NCI-H1105 treated with DMSO at 0.1 percent for 48 hours (cell line): ENCODE measurements at regions not wholly inside any gene's neighbourhood (a gene's known extent, or its start where the extent isn't known, plus 50 kb on each side); places are given as distances from the start of the nearest gene placed in this dataset.
A peak's percentile ranks its signal among the peaks of the same experiment; 100 is the strongest.

Experiments
- DNase-seq: peaks from one replicate; lab custom pipeline; 2025; lab: John Stamatoyannopoulos, UW

GRCh38 chr2:42897358-42897757 lies 105.0 kb upstream of the HAAO start:
- no peak for DNase-seq

GRCh38 chr2:42895791-42896135 lies 103.4 kb upstream of the HAAO start:
- no peak for DNase-seq

- DNase-seq = no peak
Observed at GRCh38 chr2:42895134-42895790, 102.9 kb upstream of the HAAO start.

- no peak for DNase-seq
Observed at GRCh38 chr2:42893047-42893758, 100.8 kb upstream of the HAAO start.

GRCh38 chr2:42890791-42891355 lies 98.5 kb upstream of the HAAO start:
- peak; percentile 4 for DNase-seq

GRCh38 chr2:42888321-42889245 lies 96.2 kb upstream of the HAAO start:
- DNase-seq = no peak

- no peak for DNase-seq
Observed at GRCh38 chr2:42886921-42887320, 94.5 kb upstream of the HAAO start.

- DNase-seq = no peak
Observed at GRCh38 chr2:42882756-42883155, 90.4 kb upstream of the HAAO start.

- DNase-seq = no peak
Observed at GRCh38 chr2:42881732-42882131, 89.3 kb upstream of the HAAO start.

- no peak for DNase-seq
Observed at GRCh38 chr2:42880738-42881690, 88.6 kb upstream of the HAAO start.

GRCh38 chr2:42879913-42880737 lies 87.7 kb upstream of the HAAO start:
- DNase-seq = no peak

- DNase-seq = no peak
Observed at GRCh38 chr2:42879121-42879705, 86.8 kb upstream of the HAAO start.

GRCh38 chr2:42878581-42878980 lies 86.2 kb upstream of the HAAO start:
- no peak for DNase-seq

- no peak for DNase-seq
Observed at GRCh38 chr2:42877936-42878335, 85.6 kb upstream of the HAAO start.

GRCh38 chr2:42877511-42877910 lies 85.1 kb upstream of the HAAO start:
- DNase-seq = no peak

- DNase-seq = no peak
Observed at GRCh38 chr2:42876326-42876751, 84.0 kb upstream of the HAAO start.

GRCh38 chr2:42875880-42876279 lies 83.5 kb upstream of the HAAO start:
- no peak for DNase-seq

- DNase-seq = no peak
Observed at GRCh38 chr2:42874949-42875801, 82.8 kb upstream of the HAAO start.

- DNase-seq = no peak
Observed at GRCh38 chr2:42872721-42873120, 80.3 kb upstream of the HAAO start.
